Progenitor cell of endocrine pancreas (in vitro differentiated cells): ENCODE measurements at regions not wholly inside any gene's neighbourhood (a gene's known extent, or its start where the extent isn't known, plus 50 kb on each side); places are given as distances from the start of the nearest gene placed in this dataset.

ENCODE experiments used
- DNase-seq: peaks from one replicate; pipeline ENCODE4 v3.0.0; 2021; ENCODE audit warnings: low spot score; ENCODE audit not compliant: unreplicated experiment
- H3K27ac Mint-ChIP-seq: 2 replicates; pipeline ENCODE4 v1.8.0; 2021; ENCODE audit warnings: mild to moderate bottlenecking, moderate library complexity, mixed read lengths
- H3K27me3 Mint-ChIP-seq: 2 replicates; pipeline ENCODE4 v1.8.0; 2021; ENCODE audit warnings: mixed read lengths
- H3K36me3 Mint-ChIP-seq: 2 replicates; pipeline ENCODE4 v1.8.0; 2022; ENCODE audit warnings: mixed read lengths; ENCODE audit not compliant: insufficient read depth
- H3K4me1 Mint-ChIP-seq: 2 replicates; pipeline ENCODE4 v1.8.0; 2021; ENCODE audit warnings: low read depth, mixed read lengths
- H3K4me3 Mint-ChIP-seq: 2 replicates; pipeline ENCODE4 v1.8.0; 2021; ENCODE audit warnings: low read depth, mild to moderate bottlenecking, moderate library complexity, mixed read lengths
- H3K9me3 Mint-ChIP-seq: 2 replicates; pipeline ENCODE4 v1.8.0; 2021; ENCODE audit warnings: low read depth, mixed read lengths
- CTCF ChIP-seq: fragments of 200-600 bp; sonication (generic); IDR thresholded peaks from one replicate; pipeline ENCODE4 v1.5.0; 2021; ENCODE audit warnings: antibody characterized with exemption, mild to moderate bottlenecking; ENCODE audit not compliant: unreplicated experiment

- Mint-ChIP-seq H3K9me3 (peaks cover 16% of the 10 kb centered on the region), H3K36me3 (peaks cover 2% of the 10 kb centered on the region), H3K4me1 (no peaks in the 10 kb centered on the region), H3K4me3 (no peak overlapping the region), H3K27ac (peak overlapping the region; percentile 17), H3K27me3 (no peaks in the 10 kb centered on the region)
- no peak for TF ChIP-seq CTCF
- no peak for DNase-seq
These were observed 237.5 kb upstream of the BLID start for GRCh38 chr11:122353561-122353960.

- H3K4me1 Mint-ChIP-seq: peaks cover 5% of the 10 kb centered on the region
- no peaks in the 10 kb centered on the region for H3K36me3 Mint-ChIP-seq
- peaks cover 11% of the 10 kb centered on the region for H3K9me3 Mint-ChIP-seq
- no peaks in the 10 kb centered on the region for H3K27me3 Mint-ChIP-seq
- TF ChIP-seq CTCF: no peak
- H3K4me3 Mint-ChIP-seq: no peak overlapping the region
- no peak for DNase-seq
- no peak overlapping the region for H3K27ac Mint-ChIP-seq
These were observed 232.8 kb upstream of the BLID start for GRCh38 chr11:122348659-122349409.

GRCh38 chr11:122346006-122346405, 230.0 kb upstream of the BLID start:
- DNase-seq: no peak
- Mint-ChIP-seq H3K4me1 (peaks cover 15% of the 10 kb centered on the region), H3K27ac (no peak overlapping the region), H3K9me3 (peaks cover 4% of the 10 kb centered on the region), H3K27me3 (no peaks in the 10 kb centered on the region), H3K4me3 (no peak overlapping the region), H3K36me3 (no peaks in the 10 kb centered on the region)
- no peak for TF ChIP-seq CTCF

- DNase-seq: no peak
- peaks cover 15% of the 10 kb centered on the region for H3K4me1 Mint-ChIP-seq
- H3K27ac Mint-ChIP-seq: no peak overlapping the region
- no peaks in the 10 kb centered on the region for H3K27me3 Mint-ChIP-seq
- TF ChIP-seq CTCF: no peak
- no peaks in the 10 kb centered on the region for H3K36me3 Mint-ChIP-seq
- no peak overlapping the region for H3K4me3 Mint-ChIP-seq
- peaks cover 3% of the 10 kb centered on the region for H3K9me3 Mint-ChIP-seq
These were observed 229.6 kb upstream of the BLID start for GRCh38 chr11:122345586-122345985.

GRCh38 chr11:122344215-122344614, 228.2 kb upstream of the BLID start:
- no peak overlapping the region for H3K27ac Mint-ChIP-seq

More at GRCh38 chr11:122344215-122344614, 228.2 kb upstream of the BLID start:
- peaks cover 3% of the 10 kb centered on the region for H3K9me3 Mint-ChIP-seq
- peaks cover 15% of the 10 kb centered on the region for H3K4me1 Mint-ChIP-seq
- no peak for TF ChIP-seq CTCF
- H3K27me3 Mint-ChIP-seq: no peaks in the 10 kb centered on the region
- DNase-seq: no peak
- H3K4me3 Mint-ChIP-seq: no peak overlapping the region
- no peaks in the 10 kb centered on the region for H3K36me3 Mint-ChIP-seq
